HCT116 (cell line): ENCODE measurements at regions not wholly inside any gene's neighbourhood (a gene's known extent, or its start where the extent isn't known, plus 50 kb on each side); places are given as distances from the start of the nearest gene placed in this dataset.

Source experiments
- ATAC-seq: fragments of 200-7000 bp; cut with Tn5 transposase; 2 replicates; pipeline ENCODE4 v1.9.1; 2020; ENCODE audit warnings: mild to moderate bottlenecking, moderate library complexity
- BruUV-seq: library from RNA; stranded (reverse); fragments of 400-500 nt; replicated peaks from 2 replicates; lab custom pipeline; 2021; lab: Mats Ljungman, UMichigan
- CTCF ChIA-PET: fragments of 300-600 bp; sonication (Branson Sonifier 250); formaldehyde crosslinking; loops from one replicate; lab custom pipeline; 2021; ENCODE audit warnings: antibody characterized with exemption; lab: Charles Lee
- POLR2A ChIA-PET: fragments of 300-600, 350-600 bp; sonication (Branson Sonifier 250); formaldehyde crosslinking; loops from one replicate; lab custom pipeline; 2021; ENCODE audit warnings: antibody characterized with exemption; lab: Charles Lee
- RAD21 ChIA-PET, 2 experiments: fragments of 300-600 bp; sonication (Branson Sonifier 250); formaldehyde crosslinking; loops; one replicate each; lab custom pipeline; 2023; ENCODE audit warnings: low total read pairs in 2 of 2; ENCODE audit not compliant: uncharacterized antibody in 2 of 2, unreplicated experiment in 2 of 2, low non-redundant PET in 1 of 2; lab: Charles Lee
- DNase-seq: peaks from one replicate; pipeline ENCODE4 v3.0.0-alpha.2; 2010; ENCODE audit warnings: low read depth, low spot score
- H2AFZ ChIP-seq: fragments of 200-600 bp; shearing (Covaris generic), sonication (generic); 2 replicates; pipeline ENCODE4 v1.6.1; 2017; ENCODE audit warnings: low read depth, mixed run types, mixed read lengths, antibody characterized with exemption, low read length; ENCODE audit not compliant: poor library complexity, severe bottlenecking
- H3K27ac ChIP-seq: 2 replicates; pipeline ENCODE4 v1.5.1; 2012; ENCODE audit warnings: low read depth, low read length
- H3K27me3 ChIP-seq: fragments of 200-600 bp; sonication (generic); 2 replicates; pipeline ENCODE4 v1.6.1; 2016; ENCODE audit warnings: mixed run types, low read length, mixed read lengths; ENCODE audit not compliant: insufficient read depth
- H3K36me3 ChIP-seq, 2 experiments: fragments of 200-500 bp in 1 of 2; fragments of 200-600 bp in 1 of 2; sonication (Bioruptor generic) in 1 of 2; sonication (generic) in 1 of 2; 2 replicates each; pipeline versions ENCODE4 v1.5.1 to v1.6.1; 2014 to 2016; ENCODE audit warnings: low read length in 2 of 2, inconsistent platforms in 1 of 2, mixed read lengths in 1 of 2, mixed run types in 1 of 2; ENCODE audit not compliant: insufficient read depth in 2 of 2, control insufficient read depth in 1 of 2
- H3K4me1 ChIP-seq, 2 experiments: fragments of 200-600 bp in 1 of 2; sonication (generic) in 1 of 2; 2 replicates each; pipeline versions ENCODE4 v1.5.1 to v1.6.1; 2012 to 2017; ENCODE audit warnings: low read length in 2 of 2, inconsistent platforms in 1 of 2, mild to moderate bottlenecking in 1 of 2, mixed read lengths in 1 of 2, mixed run types in 1 of 2, moderate library complexity in 1 of 2; ENCODE audit not compliant: insufficient read depth in 2 of 2, control insufficient read depth in 1 of 2
- H3K4me2 ChIP-seq: fragments of 200-600 bp; sonication (generic); 2 replicates; pipeline ENCODE4 v1.6.1; 2017; ENCODE audit warnings: mixed run types, low read length, mixed read lengths
- H3K4me3 ChIP-seq, 2 experiments: fragments of 200-600 bp in 1 of 2; sonication (generic) in 1 of 2; replicated peaks in 1 of 2; 2 replicates each; pipeline ENCODE4 v1.5.1; 2011 to 2016; ENCODE audit warnings: low read length in 2 of 2, control low read depth in 1 of 2, low read depth in 1 of 2, mild to moderate bottlenecking in 1 of 2, mixed read lengths in 1 of 2, mixed run types in 1 of 2
- H3K79me2 ChIP-seq: fragments of 200-600 bp; sonication (generic); 2 replicates; pipeline ENCODE4 v1.6.1; 2017; ENCODE audit warnings: mild to moderate bottlenecking, mixed run types, low read length, moderate library complexity, mixed read lengths; ENCODE audit not compliant: insufficient read depth
- H3K9ac ChIP-seq: fragments of 200-600 bp; sonication (generic); 2 replicates; pipeline ENCODE4 v1.6.1; 2016; ENCODE audit warnings: low read length, mixed read lengths
- H3K9me2 ChIP-seq: fragments of 200-600 bp; sonication (generic), shearing (Covaris generic); 2 replicates; pipeline ENCODE4 v1.6.1; 2017; ENCODE audit warnings: mixed run types, mild to moderate bottlenecking, moderate library complexity; ENCODE audit not compliant: insufficient read depth
- H3K9me3 ChIP-seq, 2 experiments: fragments of 200-500 bp in 1 of 2; fragments of 200-600 bp in 1 of 2; sonication (Bioruptor generic) in 1 of 2; sonication (generic) in 1 of 2; 2 replicates each; pipeline ENCODE4 v1.6.1; 2014 to 2017; ENCODE audit warnings: low read length in 2 of 2, mixed read lengths in 2 of 2, inconsistent platforms in 1 of 2, low read depth in 1 of 2, mild to moderate bottlenecking in 1 of 2, mixed run types in 1 of 2, moderate library complexity in 1 of 2; ENCODE audit not compliant: control insufficient read depth in 1 of 2, insufficient read depth in 1 of 2
- H4K20me1 ChIP-seq: fragments of 200-600 bp; sonication (generic), shearing (Covaris generic); 2 replicates; pipeline ENCODE4 v1.6.1; 2017; ENCODE audit warnings: mixed run types, mild to moderate bottlenecking, moderate library complexity; ENCODE audit not compliant: insufficient read depth
- CEBPB ChIP-seq: IDR thresholded peaks from 2 replicates; pipeline ENCODE4 v1.6.1; 2012; ENCODE audit warnings: low read depth
- EZH2phosphoT487 ChIP-seq: fragments of 200-600 bp; IDR thresholded peaks from 2 replicates; pipeline ENCODE4 v1.6.1; 2018; ENCODE audit warnings: antibody characterized with exemption, borderline replicate concordance
- JUND ChIP-seq: IDR thresholded peaks from 2 replicates; pipeline ENCODE4 v1.6.1; 2012
- POLR2AphosphoS5 ChIP-seq: IDR thresholded peaks from 2 replicates; pipeline ENCODE4 v1.6.1; 2011; ENCODE audit warnings: mild to moderate bottlenecking, low read depth, low read length, moderate library complexity
- RAD21 ChIP-seq: IDR thresholded peaks from 2 replicates; pipeline ENCODE4 v1.6.1; 2012; ENCODE audit warnings: low read depth, mild to moderate bottlenecking
- SIN3A ChIP-seq: IDR thresholded peaks from 2 replicates; pipeline ENCODE4 v1.6.1; 2012; ENCODE audit warnings: low read depth
- SP1 ChIP-seq: IDR thresholded peaks from 2 replicates; pipeline ENCODE4 v1.6.1; 2012; ENCODE audit warnings: low read depth
- TCF7L2 ChIP-seq: IDR thresholded peaks from 2 replicates; pipeline ENCODE4 v1.7.0; 2011; ENCODE audit warnings: borderline replicate concordance, inconsistent platforms; ENCODE audit not compliant: insufficient read depth, insufficient read length; ENCODE audit errors: extremely low read depth
- YY1 ChIP-seq: IDR thresholded peaks from 2 replicates; pipeline ENCODE4 v1.6.1; 2011; ENCODE audit warnings: low read length, low read depth, moderate library complexity, mild to moderate bottlenecking; ENCODE audit not compliant: insufficient replicate concordance; ENCODE audit errors: extremely low read depth
- intact Hi-C: fragments of 100-400 bp; cut with micrococcal nuclease; formaldehyde crosslinking; loops from 2 replicates; pipeline ENCODE4 v1.10.0; 2022
- TF ChIP-seq, protein P1 (sequence below): IDR thresholded peaks from 2 replicates; pipeline ENCODE4 v1.6.1; 2011; ENCODE audit warnings: mild to moderate bottlenecking, low read length, moderate library complexity; ENCODE audit not compliant: insufficient replicate concordance; ENCODE audit errors: extremely low read depth

DNA sequence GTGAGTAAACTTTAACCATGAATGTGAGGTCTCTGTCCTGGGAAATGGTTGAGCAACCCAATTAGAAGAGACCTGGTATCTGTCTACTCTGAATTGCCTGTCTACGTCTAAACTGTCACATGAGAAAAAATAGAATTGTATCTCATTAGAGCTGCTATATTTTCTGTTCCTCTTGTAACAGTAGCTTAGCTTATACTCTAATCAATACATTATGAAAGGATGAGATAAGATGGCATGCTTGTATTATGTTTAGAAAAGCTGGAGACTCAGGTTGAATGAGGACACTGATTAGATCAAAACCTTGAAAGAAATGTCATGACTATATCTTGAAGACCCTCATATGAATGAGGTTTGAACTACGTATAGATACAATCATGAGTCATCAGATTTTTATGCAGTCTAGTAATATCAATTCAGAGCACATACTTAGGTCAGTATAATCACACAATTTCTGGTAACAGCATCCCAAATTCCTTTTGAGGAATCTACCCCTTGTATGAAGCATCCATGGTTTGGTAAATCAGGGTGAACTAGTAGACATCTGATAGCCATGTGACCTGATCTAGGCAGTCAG, 561.5 kb upstream of the CHORDC1 start:
- H3K4me3 ChIP-seq, result no peak overlapping the region
- H3K4me2 ChIP-seq, result no peak overlapping the region
- TF ChIP-seq CEBPB (no peak), RAD21 (no peak), JUND (no peak), SP1 (no peak), SIN3A (no peak), POLR2AphosphoS5 (no peak), TCF7L2 (no peak), EZH2phosphoT487 (no peak), YY1 (no peak)
- TF ChIP-seq, protein P1, sequence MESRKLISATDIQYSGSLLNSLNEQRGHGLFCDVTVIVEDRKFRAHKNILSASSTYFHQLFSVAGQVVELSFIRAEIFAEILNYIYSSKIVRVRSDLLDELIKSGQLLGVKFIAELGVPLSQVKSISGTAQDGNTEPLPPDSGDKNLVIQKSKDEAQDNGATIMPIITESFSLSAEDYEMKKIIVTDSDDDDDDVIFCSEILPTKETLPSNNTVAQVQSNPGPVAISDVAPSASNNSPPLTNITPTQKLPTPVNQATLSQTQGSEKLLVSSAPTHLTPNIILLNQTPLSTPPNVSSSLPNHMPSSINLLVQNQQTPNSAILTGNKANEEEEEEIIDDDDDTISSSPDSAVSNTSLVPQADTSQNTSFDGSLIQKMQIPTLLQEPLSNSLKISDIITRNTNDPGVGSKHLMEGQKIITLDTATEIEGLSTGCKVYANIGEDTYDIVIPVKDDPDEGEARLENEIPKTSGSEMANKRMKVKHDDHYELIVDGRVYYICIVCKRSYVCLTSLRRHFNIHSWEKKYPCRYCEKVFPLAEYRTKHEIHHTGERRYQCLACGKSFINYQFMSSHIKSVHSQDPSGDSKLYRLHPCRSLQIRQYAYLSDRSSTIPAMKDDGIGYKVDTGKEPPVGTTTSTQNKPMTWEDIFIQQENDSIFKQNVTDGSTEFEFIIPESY, result no peak
- peaks cover 12 to 16% of the 10 kb centered on the region in 2 experiments for H3K9me3 ChIP-seq
- ChIA-PET CTCF (no interaction called here), POLR2A (no interaction called here), RAD21 (no interaction called here)
- H3K4me1 ChIP-seq, result no peaks in the 10 kb centered on the region
- H3K27ac ChIP-seq, result no peak overlapping the region
- H3K36me3 ChIP-seq, result no peaks in the 10 kb centered on the region
- H3K9me2 ChIP-seq, result no peaks in the 10 kb centered on the region
- no peaks in the 10 kb centered on the region for H3K27me3 ChIP-seq
- H2AFZ ChIP-seq, result no peak overlapping the region
- intact Hi-C loops, result no loop called here
- no TSS peak for BruUV-seq
- DNase-seq, result no peak
- no peaks in the 10 kb centered on the region for H3K79me2 ChIP-seq
- H4K20me1 ChIP-seq, result no peaks in the 10 kb centered on the region
- H3K9ac ChIP-seq, result no peak overlapping the region
- ATAC-seq, result no peak
